Smooth muscle cell (in vitro differentiated cells): ENCODE measurements at regions not wholly inside any gene's neighbourhood (a gene's known extent, or its start where the extent isn't known, plus 50 kb on each side); places are given as distances from the start of the nearest gene placed in this dataset.

Experiments used
- DNase-seq: peaks from one replicate; lab custom pipeline; 2025; ENCODE audit not compliant: unreplicated experiment; lab: John Stamatoyannopoulos, UW
- H2AFZ ChIP-seq: fragments of 200-600 bp; sonication (generic); 2 replicates; pipeline ENCODE4 v1.6.0; 2016; ENCODE audit warnings: antibody characterized with exemption, low read depth, mild to moderate bottlenecking
- H3F3A ChIP-seq: fragments of 200-600 bp; sonication (generic); 2 replicates; pipeline ENCODE4 v1.6.0; 2017; ENCODE audit warnings: antibody characterized with exemption, low read depth
- H3K27ac ChIP-seq: fragments of 200-600 bp; sonication (generic); 2 replicates; pipeline ENCODE4 v1.5.1; 2016; ENCODE audit warnings: low read depth, mild to moderate bottlenecking
- H3K27me3 ChIP-seq: fragments of 200-600 bp; sonication (generic); 2 replicates; pipeline ENCODE4 v1.6.1; 2016; ENCODE audit warnings: low read depth, mild to moderate bottlenecking
- H3K36me3 ChIP-seq: fragments of 200-600 bp; sonication (generic); 2 replicates; pipeline ENCODE4 v1.5.1; 2016; ENCODE audit warnings: low read depth
- H3K4me1 ChIP-seq: fragments of 200-600 bp; sonication (generic); 2 replicates; pipeline ENCODE4 v1.5.1; 2016; ENCODE audit warnings: low read depth
- H3K4me2 ChIP-seq: fragments of 200-600 bp; sonication (generic); 2 replicates; pipeline ENCODE4 v1.6.0; 2016; ENCODE audit warnings: mild to moderate bottlenecking
- H3K4me3 ChIP-seq: fragments of 200-600 bp; sonication (generic); 2 replicates; pipeline ENCODE4 v1.5.1; 2016; ENCODE audit warnings: mild to moderate bottlenecking
- H3K79me2 ChIP-seq: fragments of 200-600 bp; sonication (generic); 2 replicates; pipeline ENCODE4 v1.6.0; 2016; ENCODE audit warnings: low read depth, mild to moderate bottlenecking
- H3K9ac ChIP-seq: fragments of 200-600 bp; sonication (generic); 2 replicates; pipeline ENCODE4 v1.6.0; 2016; ENCODE audit warnings: low read depth
- H3K9me3 ChIP-seq: fragments of 200-600 bp; sonication (generic); replicated peaks from 2 replicates; pipeline ENCODE4 v1.5.1; 2016; ENCODE audit warnings: low read depth
- H4K20me1 ChIP-seq: fragments of 200-600 bp; sonication (generic); 2 replicates; pipeline ENCODE4 v1.6.0; 2016; ENCODE audit warnings: low read depth
- WGBS: methylation state at CpG from one replicate; pipeline ENCODE4 v1.1.7; 2016; ENCODE audit warnings: low lambda C conversion rate; 5-methylcytosine and 5-hydroxymethylcytosine counted together
- TF ChIP-seq, protein P1 (sequence below): fragments of 200-600 bp; sonication (generic); IDR thresholded peaks from 2 replicates; pipeline ENCODE4 v1.5.1; 2017; ENCODE audit warnings: borderline replicate concordance, mild to moderate bottlenecking, antibody characterized with exemption; ENCODE audit not compliant: insufficient read depth, poor library complexity, severe bottlenecking

DNA sequence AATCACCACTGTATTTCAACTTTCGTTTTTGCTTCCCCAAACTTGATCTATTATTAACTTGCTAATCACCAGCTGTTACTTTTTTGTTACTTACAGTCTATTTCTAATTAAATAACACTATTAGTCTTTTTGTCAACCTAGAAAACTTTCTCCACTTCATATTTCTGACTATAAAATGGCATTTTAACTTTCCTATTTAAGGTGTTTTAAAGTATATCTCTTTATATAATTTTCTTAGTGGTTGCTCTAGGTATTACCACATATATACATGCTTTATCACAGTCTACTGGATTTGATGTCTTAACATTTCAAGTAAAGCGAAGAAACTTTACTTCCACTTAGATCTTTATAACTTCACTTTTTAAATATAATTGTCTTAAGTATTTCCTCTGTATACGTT lies 421.2 kb downstream of the DCAF12L2 start:
- no peak overlapping the region for H2AFZ ChIP-seq
- no peaks in the 10 kb centered on the region for H3K27me3 ChIP-seq
- H3K9me3 ChIP-seq, result no peaks in the 10 kb centered on the region
- H3K79me2 ChIP-seq, result no peaks in the 10 kb centered on the region
- H4K20me1 ChIP-seq, result no peaks in the 10 kb centered on the region
- H3K4me2 ChIP-seq, result no peak overlapping the region
- no peaks in the 10 kb centered on the region for H3F3A ChIP-seq
- H3K4me1 ChIP-seq, result no peaks in the 10 kb centered on the region
- H3K27ac ChIP-seq, result no peak overlapping the region
- H3K4me3 ChIP-seq, result no peak overlapping the region
- no peaks in the 10 kb centered on the region for H3K36me3 ChIP-seq
- WGBS, result 75% methylated on average over 3 of the region's 3 CpGs
- DNase-seq, result no peak
- no peak overlapping the region for H3K9ac ChIP-seq
- TF ChIP-seq, protein P1, sequence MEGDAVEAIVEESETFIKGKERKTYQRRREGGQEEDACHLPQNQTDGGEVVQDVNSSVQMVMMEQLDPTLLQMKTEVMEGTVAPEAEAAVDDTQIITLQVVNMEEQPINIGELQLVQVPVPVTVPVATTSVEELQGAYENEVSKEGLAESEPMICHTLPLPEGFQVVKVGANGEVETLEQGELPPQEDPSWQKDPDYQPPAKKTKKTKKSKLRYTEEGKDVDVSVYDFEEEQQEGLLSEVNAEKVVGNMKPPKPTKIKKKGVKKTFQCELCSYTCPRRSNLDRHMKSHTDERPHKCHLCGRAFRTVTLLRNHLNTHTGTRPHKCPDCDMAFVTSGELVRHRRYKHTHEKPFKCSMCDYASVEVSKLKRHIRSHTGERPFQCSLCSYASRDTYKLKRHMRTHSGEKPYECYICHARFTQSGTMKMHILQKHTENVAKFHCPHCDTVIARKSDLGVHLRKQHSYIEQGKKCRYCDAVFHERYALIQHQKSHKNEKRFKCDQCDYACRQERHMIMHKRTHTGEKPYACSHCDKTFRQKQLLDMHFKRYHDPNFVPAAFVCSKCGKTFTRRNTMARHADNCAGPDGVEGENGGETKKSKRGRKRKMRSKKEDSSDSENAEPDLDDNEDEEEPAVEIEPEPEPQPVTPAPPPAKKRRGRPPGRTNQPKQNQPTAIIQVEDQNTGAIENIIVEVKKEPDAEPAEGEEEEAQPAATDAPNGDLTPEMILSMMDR, result no peak

DNA sequence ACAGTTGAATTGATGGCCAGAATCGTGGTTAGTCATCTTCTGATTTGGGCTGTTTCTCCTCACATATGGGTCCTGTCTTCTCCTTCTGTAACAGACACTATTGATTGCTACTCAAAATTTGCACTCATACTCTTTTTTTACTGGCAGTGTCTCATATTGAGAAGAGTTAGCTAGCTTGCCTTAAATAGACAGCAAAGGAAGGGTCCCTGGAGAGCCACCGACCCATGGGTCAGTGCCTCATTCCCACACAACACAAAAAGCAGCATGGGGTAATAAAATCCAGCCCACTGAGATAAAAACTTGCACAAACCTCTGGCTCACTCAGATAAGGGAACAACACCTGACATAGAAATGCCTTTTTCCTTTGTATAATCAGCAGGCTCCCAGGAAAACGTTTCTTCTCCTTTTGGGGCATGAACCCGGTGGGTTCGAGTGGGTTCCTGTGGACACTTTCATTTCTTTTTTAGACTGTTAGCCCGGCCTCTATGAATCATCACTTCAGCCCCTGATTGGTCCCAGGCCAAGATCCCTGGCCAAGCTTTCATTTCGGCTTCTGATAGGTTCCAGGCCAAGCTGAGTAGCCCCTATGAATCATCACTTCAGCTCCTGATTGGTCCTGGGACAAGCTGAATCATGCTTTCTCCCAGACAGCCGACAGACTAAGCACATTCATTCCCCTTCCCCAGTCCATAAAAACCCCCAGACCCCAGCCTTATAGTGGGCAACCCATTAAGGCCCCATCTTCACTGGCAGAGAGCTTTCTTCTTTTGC lies 408.1 kb downstream of the DCAF12L2 start:
- Histone ChIP-seq H3F3A (no peaks in the 10 kb centered on the region), H3K27me3 (no peaks in the 10 kb centered on the region), H3K4me1 (no peaks in the 10 kb centered on the region), H3K9me3 (peaks cover 7% of the 10 kb centered on the region), H3K79me2 (no peaks in the 10 kb centered on the region), H3K4me2 (no peak overlapping the region), H3K27ac (no peak overlapping the region), H2AFZ (no peak overlapping the region), H3K36me3 (no peaks in the 10 kb centered on the region), H4K20me1 (no peaks in the 10 kb centered on the region), H3K4me3 (no peak overlapping the region), H3K9ac (no peak overlapping the region)
- TF ChIP-seq, protein P1, result no peak
- WGBS, result 73% methylated on average over 8 of the region's 8 CpGs
- DNase-seq, result no peak

DNA sequence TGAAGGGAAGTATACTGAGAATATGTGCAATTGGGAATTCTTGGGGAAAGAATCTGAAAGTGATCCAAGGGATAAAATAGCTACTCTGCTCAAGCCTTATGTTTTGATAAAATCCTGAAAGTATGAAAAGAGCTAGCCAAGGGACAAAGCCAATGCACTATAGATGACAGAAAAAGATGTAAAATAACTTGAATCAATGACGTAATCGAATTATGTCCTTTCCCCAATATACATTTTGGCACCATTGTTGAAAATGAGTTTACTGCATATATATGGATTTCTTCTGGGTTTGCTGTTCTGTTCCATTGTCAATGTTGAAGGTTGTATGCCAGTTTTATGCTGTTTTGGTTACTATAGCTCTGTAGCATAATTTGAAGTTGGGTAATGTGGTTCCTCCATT lies 407.3 kb downstream of the DCAF12L2 start:
- no peaks in the 10 kb centered on the region for H3K27me3 ChIP-seq
- H2AFZ ChIP-seq, result no peak overlapping the region
- TF ChIP-seq, protein P1, result no peak
- no peak overlapping the region for H3K4me2 ChIP-seq
- 77% methylated on average over 2 of the region's 2 CpGs for WGBS
- peaks cover 7% of the 10 kb centered on the region for H3K9me3 ChIP-seq
- H3K36me3 ChIP-seq, result no peaks in the 10 kb centered on the region
- no peak overlapping the region for H3K27ac ChIP-seq
- no peak overlapping the region for H3K9ac ChIP-seq
- no peak for DNase-seq
- H4K20me1 ChIP-seq, result no peaks in the 10 kb centered on the region
- H3F3A ChIP-seq, result no peaks in the 10 kb centered on the region
- no peaks in the 10 kb centered on the region for H3K4me1 ChIP-seq
- no peak overlapping the region for H3K4me3 ChIP-seq
- no peaks in the 10 kb centered on the region for H3K79me2 ChIP-seq

DNA sequence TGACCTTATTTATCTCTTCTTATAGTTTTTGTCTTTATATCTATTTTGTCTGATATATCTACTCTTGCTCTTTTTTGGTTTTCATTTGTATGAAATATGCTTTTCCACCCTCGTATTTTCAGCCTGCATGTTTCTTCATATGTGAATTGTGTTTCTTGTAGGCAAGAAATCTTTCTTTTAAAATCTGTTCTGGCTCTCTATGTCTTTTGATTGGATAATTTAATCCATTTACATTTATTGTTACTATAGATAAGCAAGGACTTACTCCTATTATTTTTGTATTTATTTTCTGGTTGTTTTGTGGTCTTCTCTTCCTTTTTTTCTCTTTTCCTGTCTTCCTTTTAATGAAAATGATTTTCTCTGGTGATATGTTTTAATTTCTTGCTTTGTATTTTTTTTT lies 403.1 kb downstream of the DCAF12L2 start:
- H3K27ac ChIP-seq, result no peak overlapping the region
- no peak overlapping the region for H3K4me3 ChIP-seq
- no peaks in the 10 kb centered on the region for H3K27me3 ChIP-seq
- peaks cover 4% of the 10 kb centered on the region for H3K9me3 ChIP-seq
- no peaks in the 10 kb centered on the region for H3K79me2 ChIP-seq
- H3K9ac ChIP-seq, result no peak overlapping the region
- no peaks in the 10 kb centered on the region for H4K20me1 ChIP-seq
- TF ChIP-seq, protein P1, result no peak
- H3K4me1 ChIP-seq, result no peaks in the 10 kb centered on the region
- no peaks in the 10 kb centered on the region for H3K36me3 ChIP-seq
- WGBS, result 40% methylated on average over 1 of the region's 1 CpG
- no peak for DNase-seq
- H3K4me2 ChIP-seq, result no peak overlapping the region
- H2AFZ ChIP-seq, result no peak overlapping the region
- H3F3A ChIP-seq, result no peaks in the 10 kb centered on the region
